ENCODE measurements at regions not wholly inside any gene's neighbourhood (a gene's known extent, or its start where the extent isn't known, plus 50 kb on each side); places are given as distances from the start of the nearest gene placed in this dataset.
A peak's percentile ranks its signal among the peaks of the same experiment; 100 is the strongest.

DNA sequence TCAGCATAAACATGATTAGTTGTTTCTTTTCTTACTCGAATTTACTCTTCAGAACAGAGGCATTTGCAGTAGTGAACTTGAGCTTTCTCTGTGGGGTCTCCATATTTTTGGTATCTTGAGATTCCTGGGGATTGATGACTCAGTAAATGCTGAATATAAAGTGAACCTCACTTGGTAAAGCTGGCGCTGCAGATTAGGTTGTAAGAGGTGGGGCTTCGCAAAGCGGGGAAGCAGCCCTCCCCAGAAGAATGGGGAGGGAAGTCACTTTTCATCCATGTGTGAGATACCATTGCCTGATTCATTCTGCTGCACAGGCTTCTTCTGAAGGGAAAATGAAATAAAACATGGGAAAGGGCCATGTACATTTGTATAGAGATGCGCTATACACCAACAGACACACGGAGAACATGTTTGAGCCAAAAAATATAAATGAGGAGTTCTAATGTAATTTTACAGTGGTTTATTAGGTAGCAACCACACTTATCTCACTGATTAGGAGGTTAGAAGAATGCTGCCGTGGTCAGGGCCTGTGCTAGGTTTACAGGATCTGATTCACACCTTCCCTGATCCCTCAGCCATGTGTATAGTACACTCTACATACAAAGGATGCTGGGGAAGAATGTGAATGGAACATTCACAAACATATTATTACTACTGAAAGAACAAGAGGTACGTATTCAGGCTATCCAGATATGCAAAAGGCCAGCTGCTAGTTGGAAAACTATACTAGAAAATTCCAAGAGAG is 63.5 kb downstream of the DNTTIP2 start:
- DNase-seq (ENCODE audit: low spot score): no peak

DNA sequence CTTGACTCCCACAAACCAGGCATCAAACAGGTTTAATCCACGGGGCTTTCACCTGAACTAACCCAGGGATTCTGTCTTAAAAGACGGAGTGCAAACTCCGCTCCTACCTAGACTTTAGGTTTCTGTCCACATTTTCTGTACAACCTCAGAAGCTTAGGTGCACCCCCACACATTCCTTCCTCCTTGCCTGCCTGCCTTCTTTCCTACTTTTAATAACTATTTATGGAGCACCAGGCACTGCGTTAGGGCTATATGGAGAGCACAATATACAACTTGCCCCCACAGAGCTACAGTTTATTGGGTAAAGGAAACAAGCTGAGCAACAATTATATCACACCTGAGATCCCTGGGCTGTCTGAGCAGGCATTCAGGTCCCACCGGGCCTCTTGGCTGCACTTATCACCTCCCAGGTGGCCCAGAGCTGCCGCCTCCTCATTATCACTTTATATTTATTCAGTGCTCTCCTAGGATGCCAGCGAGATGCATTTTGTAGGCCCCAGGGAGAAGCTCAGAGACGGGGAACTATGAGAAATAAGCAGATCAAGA is 64.1 kb downstream of the DNTTIP2 start:
- DNase-seq (ENCODE audit: low spot score): no peak

DNA sequence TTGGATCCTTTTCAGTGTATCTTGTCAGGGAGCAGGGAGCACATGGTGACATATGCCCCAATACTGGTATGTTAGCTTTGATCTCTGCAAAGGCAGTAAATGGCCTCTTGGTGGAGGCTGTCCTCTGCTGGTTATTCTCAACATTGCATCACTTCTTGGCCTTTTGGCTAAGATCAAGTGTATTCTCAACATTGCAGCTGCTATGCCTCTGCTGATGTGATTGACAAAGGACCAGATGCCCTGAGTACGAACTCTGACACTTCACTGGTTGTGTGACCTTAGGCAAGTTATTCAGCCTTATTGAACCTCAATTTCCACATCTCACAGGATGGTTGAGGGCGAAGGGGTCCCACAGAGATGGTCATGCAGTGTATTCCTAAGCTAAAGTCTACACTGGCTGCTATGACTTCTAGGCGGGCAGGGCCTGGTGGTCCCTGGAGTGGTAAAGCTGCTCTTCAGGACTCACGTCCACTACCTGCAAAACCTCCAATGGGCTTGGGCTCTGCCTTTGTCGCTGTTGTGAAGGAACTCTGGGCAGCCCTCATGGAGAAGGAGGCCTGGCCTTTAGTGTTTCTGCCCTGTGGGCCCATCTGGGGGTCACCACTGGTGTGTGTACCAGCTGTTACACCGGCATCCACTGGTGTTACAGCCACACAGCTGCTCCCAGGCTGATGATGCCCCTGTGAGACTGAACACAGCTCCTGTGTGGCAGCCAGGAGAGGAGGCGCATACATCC is 64.8 kb downstream of the DNTTIP2 start:
- peak; percentile 66 for DNase-seq (ENCODE audit: low spot score)

DNA sequence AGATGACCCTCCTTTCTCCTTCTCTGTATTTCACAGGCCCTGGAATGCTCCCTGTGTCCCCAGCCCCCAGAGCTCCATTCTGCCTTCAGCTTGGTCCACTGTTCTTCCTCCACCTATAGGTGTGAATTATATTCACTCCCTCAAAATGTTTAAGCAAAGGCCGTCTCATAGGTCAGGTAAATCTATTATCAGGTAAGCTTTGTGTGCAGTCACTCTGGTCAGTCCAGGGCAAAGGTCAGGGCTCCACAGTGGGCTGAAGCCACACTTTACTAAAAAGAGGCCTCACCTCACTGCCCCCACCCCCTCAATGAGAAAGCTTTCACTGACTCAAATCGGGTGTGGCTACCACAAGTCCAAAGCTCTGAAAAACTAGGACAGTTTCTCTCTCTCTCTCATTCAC is 65.9 kb downstream of the DNTTIP2 start:
- no peak for DNase-seq (ENCODE audit: low spot score)

DNA sequence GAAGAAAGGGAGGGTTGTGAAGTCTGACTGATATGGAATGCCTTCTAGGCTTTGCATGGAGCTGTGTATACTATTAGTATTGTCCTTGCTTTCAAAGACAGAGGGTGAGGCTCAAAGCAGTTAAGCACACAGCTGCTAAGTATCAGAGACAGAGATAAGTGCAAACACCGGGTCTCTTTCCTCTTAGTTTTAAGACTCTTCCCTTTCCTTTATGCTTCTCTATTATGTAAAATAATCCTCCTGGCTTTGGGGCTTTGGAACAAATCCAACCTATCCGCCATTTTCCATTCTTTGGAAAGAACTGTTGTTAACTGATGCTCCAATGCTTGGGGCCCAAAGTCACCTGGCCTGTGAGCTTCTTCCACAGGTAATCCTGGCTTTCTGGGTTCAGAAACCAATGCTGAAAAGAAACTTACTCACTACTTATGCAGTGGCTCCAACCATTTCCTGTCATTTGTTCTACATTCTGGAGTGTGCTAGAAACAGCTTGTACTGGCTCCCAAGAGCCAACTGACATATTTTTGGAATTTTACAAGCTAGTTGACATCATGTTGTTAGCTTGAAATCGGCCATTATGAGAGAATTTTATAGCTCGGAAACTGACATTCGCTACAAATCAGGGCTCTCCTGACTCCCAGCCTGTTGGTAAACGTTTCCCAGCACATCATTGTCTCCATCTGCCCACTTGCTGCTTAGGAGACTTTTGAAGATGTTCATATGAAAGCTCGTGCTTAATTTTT is 67.5 kb downstream of the DNTTIP2 start:
- DNase-seq (ENCODE audit: low spot score): no peak

DNA sequence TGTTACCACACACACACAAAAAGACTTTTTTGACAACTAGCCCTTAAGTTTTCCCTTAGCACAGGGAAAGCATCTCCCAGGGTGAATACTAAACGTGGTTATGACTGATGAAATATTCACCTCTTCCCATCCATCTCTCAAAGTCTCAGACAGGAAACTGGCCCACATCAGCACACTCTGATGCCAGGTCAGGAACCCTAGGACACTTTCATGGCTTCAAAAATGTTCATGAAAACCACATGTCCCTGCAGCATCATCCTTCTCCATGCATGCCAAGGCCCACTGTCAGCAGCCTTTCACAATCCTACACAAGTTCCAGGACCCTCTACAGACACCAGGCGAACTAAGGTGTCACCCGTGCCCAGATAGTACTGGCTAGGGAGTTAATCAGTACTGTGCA is 68.7 kb downstream of the DNTTIP2 start:
- no peak for DNase-seq (ENCODE audit: low spot score)

DNA sequence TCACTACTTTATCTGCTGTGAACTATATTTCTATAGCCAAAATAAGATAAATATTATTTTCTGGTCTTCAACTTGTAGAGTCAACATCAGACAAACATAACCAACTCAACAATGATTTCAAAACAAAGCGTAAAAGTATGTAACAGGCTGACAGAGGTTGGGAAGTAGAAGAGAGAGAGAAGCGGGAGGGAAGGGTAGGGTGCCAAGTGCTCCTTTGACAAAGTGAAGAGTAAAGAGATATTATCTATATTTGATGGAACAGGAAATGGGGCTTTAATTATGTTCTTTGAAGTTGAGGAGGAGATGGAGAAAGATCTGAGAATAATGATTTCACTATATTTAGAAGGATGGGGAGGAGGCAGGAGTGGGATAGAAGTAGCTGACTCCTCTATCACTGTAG is 70.1 kb downstream of the DNTTIP2 start:
- no peak for DNase-seq (ENCODE audit: low spot score)

DNA sequence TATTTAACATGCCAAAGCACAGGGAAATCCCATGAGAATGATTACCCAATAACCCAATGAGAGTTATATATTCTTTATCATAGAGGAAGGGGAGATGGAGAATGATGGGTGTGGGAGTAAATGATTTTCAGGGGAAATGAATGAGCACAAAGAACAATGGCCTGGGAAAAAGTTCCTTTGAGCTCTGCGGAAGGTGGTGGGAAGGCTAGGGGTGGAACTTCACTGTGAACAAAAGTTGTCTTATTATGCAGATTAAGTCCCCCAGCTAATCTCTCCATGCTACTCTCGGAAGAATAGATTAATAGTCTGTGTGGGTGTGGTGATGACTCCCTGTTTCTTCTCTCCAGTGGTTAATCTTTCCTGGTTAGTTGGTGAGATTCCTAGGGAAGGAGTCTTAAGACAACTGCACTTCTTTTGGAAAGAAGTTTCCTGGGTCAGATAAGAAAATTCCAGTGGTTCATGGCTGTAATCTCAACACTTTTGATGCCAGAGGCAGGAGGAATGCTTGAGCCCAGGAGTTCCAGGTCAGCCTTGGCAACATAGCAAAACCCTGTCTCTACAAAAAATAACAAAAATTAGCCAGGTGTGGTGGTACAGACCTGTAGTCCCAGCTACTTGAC is 71.6 kb downstream of the DNTTIP2 start:
- DNase-seq (ENCODE audit: low spot score): no peak

DNA sequence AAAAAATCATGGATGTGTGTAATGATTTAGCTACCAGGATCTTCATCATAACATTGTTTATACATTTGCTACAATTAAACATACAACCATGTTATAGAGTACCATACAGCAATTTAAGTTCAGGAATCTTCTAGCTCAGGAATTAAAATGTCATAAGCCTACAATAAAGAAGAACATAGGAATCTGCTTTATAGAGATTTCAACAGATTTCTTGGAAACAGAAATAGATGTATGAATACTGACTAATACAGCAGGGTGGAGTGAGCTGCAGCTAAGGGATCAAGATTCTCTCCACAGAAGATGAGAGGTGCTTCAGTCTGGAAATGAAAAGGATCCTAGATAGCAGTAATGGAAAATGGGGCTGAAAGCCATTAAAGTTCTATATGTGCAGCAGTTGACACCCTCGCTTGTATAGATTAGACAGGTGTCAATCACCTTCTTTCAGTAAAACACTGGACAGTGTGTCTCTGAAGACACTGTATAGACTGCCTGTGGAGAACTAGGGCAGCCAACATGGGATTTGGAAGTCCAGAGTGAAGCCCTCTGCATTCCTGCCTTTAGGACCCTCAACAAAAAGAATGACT is 73.9 kb downstream of the DNTTIP2 start:
- no peak for DNase-seq (ENCODE audit: low spot score)

DNA sequence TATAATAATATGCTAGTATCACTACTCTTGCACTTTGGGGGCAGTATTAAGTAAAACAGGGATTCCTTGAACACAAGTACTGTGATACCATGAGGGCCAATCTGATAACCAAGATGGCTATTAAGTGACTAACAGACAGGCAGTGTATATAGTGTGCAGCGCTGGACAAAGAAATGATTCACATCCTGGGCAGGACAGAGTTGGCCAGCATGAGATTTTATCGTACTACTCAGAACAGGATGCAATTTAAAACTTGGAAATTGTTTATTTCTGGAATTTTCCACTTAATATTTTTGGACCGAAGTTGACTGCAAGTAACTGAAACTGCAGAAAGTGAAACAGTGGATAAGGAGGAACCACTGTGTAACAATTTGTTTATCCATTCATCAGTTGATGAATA is 74.6 kb downstream of the DNTTIP2 start:
- no peak for DNase-seq (ENCODE audit: low spot score)

DNA sequence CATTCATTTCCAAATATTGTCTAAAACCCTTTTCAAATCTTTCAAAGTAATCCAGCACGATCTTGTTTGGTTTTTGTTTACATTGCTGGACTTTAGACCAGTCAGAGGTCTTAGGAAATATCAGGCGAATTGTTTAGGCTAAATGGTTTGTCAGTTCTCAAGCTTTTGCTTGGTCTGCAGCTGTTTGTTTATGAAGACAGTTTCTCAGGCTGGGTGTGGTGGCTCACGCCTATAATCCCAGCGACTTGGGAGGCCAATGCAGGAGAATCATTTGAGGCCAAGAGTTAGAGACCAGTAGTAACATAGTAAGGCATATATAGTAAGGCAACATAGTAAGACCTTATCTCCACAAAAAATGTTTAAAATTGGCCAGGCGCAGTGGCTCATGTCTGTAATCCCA is 77.5 kb downstream of the DNTTIP2 start:
- DNase-seq (ENCODE audit: low spot score): no peak

DNA sequence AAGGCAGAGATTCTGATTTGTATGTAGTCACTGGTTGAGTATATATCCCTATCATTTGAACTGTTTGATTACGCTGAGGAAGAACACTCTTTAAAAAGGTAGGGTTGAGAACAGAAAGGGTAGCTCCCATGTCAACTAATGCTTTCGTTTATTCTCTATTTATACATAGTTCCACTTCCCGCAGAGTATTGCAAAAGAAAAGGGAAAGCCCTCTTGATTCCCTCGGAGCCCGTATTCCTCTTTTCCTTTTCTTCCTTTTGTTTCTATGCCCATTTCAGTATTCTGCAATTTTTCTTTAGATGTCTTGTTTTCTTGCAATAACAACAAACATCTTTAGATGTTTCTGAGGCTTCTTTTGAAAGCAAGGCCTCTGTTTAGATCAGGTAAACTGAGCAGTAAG is 78.2 kb downstream of the DNTTIP2 start:
- no peak for DNase-seq (ENCODE audit: low spot score)

DNA sequence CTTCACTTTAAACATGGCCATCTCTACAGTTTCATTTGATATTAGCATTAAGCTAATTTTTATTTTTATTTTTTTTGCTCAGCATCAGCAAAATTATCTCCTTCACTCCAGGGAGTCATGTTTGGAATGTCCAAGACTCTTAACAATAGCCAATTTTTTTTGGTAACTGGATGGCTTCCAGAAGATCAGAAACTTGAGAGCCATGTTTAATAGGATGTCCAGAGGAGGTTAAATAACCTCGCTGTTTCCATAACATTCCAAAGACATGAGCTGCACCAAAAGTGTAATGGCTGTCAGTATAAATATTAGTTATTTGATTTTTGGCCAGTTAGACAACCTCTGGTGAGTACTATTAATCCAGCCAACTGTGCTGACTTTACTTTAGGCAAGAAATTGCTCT is 80.7 kb downstream of the DNTTIP2 start:
- no peak for DNase-seq (ENCODE audit: low spot score)

DNA sequence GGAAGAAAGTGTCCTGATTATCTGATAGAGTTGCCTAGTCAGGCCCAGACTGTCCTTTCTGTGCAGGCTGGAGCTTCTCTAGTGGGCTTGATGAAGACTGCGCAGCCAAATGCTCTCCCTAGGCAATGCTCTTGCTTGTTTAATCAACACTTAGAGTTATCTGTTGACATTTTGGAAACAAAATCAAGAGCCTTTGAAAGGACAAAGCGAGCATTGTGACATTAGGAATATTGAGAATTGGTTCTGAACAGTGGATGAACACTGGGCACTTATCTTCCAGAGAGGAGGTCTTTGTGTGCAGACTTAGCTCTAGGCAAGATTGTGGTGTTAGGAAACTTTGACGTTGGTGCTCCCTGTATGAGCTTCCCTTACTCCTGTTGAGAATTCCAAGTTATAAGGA is 94.5 kb downstream of the DNTTIP2 start:
- no peak for DNase-seq (ENCODE audit: low spot score)

DNA sequence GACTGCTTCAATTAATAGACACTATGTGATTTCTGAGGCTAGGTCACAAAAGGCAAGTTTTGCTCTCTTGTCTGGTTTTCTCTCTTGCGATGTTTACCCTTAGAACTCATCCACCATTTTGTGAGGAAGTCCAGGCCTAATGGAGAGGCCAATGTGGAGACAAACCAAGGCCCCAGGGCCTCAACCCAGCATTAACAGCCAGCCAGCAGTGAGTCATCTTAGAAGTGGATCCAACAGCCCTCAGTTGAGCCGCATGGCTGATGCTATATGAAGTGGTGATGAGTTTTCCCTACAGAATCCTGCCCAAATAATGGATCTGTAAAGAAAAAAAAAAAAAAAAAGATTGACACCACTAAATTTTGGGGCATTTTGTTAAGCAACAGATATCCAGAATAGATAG is 95.1 kb downstream of the DNTTIP2 start:
- DNase-seq (ENCODE audit: low spot score): no peak

DNA sequence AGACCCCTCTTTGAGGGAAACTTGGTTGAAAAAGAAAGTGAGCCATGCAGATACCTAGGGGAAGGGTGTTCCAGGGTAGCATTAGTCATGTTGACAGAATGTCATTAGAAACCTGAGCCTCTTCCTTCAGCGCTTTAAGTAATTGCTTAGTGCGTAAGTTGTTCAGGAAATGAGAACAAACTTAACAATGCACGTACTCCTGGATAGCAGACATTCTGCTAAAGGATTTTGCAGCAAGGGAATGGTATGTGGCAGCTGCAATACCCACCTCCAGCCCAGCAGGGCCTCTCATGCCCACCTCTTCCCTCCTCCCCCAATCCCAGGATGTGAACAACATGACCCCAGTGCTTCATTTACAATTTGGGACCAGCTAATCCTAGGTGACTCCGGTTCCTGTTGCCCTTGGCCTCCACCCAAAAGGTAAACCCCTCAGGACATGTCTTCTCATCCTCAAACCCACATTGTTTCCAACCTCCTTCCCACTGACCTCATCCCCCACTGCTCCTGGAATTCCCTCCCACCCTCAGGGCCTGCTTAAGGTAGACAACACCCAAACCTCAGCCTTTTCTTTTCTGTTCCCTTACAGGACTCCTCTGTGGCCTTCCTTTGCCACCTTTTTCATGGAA is 98.0 kb upstream of the BCAR3 start:
- DNase-seq (ENCODE audit: low spot score): no peak

DNA sequence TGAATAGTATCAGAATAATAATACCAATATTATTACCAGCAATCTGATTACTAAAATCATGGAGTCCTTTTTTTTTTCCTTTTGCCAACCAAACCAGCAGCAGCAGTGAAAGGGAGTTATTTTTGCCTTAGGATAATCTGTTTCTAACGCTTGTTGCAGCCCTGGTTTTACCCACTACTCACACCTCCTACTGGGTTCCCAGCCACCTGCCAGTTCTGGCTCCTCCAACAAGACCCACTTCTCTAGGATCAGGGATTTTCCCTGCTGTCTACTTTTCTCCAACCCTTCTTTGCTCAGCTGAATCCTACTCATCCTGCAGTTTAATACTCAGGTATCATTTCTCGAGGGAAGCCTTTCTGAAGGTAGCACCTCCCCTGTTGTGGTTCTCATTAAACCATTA is 96.8 kb upstream of the BCAR3 start:
- no peak for DNase-seq (ENCODE audit: low spot score)

DNA sequence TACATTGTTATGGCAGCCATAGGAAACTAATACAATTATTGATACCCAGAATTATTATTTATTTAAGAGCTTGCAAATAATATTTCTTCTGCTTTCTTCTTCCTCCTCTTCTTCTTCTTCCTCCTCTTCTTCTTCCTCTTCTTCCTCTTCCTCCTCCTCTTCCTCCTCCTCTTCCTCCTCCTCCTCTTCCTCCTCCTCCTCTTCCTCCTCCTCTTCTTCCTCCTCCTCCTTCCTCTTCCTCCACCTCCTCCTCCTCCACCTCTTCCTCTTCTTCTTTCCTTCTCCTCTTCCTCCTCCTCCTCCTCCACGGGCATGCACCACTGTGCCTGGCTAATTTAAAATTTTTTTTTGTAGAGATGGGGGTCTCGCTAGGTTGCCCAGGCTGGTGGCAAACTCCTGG is 95.6 kb upstream of the BCAR3 start:
- no peak for DNase-seq (ENCODE audit: low spot score)

DNA sequence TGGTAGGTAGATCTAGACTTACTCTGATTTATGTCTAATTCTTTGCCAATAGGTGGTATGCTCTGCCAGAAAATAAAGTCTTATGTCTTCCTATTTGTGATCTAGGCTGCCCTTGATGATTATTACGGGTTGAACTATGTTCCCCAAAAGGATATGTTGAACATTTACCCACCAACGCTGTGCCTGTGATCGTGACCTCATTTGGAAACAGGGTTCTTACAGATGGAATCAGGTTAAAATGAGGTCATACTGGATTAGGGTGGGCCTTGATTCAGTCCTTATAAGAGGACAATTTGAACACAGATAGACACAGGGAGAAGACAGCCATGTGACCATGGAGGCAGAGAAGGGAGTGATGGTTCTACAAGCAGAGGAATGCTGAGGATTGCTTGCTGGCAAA is 95.1 kb upstream of the BCAR3 start:
- no peak for DNase-seq (ENCODE audit: low spot score)

DNA sequence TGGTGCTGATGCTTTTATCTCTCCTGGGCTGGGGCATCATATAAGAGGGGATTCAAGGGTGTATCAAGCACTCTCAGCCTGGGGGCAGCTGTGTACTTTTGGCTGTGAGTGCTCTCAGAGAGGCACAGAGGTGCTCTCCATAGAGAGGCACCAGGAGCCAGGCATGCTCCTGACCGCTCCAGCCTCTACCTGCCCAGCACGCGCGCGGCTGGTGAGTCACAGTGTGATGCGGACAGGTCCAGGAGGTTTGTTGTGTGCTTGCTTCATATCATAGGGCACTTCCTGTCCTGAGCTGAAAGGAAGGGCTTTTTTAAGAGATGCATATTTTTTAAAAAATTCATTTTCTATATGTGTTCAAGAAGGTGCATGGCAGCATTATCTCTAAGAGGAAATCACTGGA is 93.6 kb upstream of the BCAR3 start:
- DNase-seq (ENCODE audit: low spot score): no peak

DNA sequence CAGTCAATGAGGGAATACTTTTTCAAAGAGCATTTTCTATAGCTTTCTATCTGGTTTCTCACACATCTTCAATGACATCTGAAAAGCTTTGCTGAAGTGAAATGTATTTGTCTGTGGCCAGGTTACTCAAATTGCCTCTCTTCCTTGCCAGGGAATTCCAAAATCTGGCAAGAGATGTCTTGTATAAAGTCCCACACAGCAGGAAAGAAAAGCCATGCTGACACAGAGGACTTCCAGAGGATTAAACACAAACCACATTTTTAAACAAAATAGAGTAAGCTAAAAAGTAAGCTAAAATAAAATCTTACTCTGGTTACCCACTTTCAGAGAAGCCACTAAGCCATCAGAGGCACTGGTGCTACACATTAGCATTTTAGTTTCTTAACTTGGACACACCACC is 93.1 kb upstream of the BCAR3 start:
- no peak for DNase-seq (ENCODE audit: low spot score)

Data from D341Med (cell line).